GM19452 (cell line): ENCODE measurements at regions not wholly inside any gene's neighbourhood (a gene's known extent, or its start where the extent isn't known, plus 50 kb on each side); places are given as distances from the start of the nearest gene placed in this dataset.
"Not testable (repeated sequence)": the region's sequence is repeated elsewhere in the genome, so short reads cannot be mapped to it uniquely, and the experiment has no call there.

Source experiments
- ATAC-seq: cut with Tn5 transposase; IDR thresholded peaks from one replicate; pipeline ENCODE4 v1.9.1; 2021; ENCODE audit not compliant: unreplicated experiment

DNA sequence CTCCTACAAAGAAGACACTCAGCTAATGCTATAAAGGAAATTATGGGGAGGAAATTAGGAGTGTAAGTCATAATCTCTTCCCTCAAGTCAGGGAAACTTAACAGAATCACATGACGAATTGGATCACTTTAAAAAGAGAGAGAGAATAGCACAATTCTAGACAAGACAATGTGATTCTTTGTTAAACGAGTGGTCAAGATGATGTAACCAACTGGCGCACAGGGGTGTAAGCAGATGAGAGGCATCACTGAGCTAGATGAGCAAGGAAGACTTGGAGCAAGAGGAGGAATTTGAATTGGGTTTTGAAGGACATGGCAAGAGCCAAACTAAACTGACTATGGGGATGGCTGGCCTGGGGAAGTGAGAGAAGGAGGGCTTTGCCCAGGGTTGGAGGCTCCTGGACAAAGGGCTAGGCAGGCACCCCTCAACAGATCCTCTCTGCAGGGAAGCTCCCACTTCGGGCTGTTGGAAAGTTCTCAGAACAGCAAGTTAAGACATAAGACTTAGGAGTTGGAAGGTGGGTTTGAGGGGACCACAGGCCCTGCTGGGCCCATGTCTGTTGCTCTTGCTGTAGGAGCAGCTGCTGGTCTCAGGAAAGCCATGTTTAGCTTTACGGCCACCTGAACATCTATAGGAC, 123.9 kb upstream of the GRIK3 start:
- ATAC-seq: no peak

DNA sequence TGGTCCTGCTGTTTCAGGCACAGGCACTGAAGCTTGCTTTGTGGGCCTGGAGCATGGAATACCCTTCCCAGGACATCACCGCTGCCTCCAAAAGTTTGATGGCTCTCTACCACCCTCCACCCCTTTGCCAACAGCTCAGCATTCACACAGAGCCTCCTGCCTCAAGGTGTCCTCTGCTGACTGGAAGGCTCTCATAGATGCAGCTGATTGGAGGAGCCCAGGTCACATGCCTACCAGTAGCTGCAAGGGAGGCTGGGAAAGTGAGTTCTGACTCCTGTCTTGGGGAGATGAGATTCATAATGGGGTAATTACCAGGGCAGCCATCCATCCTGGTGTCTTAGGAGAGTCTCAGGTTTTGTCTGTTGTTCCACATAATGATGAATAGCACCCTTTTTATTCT, 124.8 kb upstream of the GRIK3 start:
- no peak for ATAC-seq

DNA sequence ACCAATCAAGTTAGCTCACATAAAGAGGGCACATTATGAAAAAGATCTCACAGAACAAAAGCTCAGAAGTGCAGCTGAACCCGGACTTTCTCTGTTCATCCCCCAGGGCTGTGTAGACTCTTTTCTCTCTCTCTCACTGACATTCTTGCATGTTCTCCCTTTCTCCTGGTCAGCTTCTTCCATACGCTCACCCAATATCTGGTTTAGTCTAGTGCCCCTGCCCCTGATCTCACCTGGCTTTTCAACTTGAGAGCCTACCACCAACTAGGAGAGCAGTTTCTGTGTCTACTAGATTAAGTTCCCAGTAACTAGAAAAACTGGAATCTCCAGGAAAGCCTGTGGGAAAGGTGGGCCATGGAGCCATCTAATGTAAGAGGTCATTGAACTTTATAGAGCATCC, 126.9 kb upstream of the GRIK3 start:
- ATAC-seq: no peak

DNA sequence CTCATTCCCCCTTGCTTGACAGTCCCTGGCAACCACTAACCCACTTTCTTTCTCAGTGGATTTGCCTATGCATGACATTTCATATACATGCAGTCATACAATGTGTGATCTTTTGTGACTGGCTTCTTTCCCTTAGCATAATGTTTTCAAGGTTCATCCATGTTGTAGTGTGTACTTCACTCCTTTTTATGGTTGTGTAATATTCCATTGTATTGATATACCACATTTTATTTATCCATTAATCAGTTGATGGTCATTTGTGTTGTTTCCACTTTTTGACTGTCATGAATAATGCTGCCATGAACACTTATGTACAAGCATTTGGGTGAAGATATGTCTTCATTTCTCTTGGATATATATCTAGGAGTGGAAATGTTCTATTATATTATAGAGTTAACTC, 127.7 kb upstream of the GRIK3 start:
- no peak for ATAC-seq

DNA sequence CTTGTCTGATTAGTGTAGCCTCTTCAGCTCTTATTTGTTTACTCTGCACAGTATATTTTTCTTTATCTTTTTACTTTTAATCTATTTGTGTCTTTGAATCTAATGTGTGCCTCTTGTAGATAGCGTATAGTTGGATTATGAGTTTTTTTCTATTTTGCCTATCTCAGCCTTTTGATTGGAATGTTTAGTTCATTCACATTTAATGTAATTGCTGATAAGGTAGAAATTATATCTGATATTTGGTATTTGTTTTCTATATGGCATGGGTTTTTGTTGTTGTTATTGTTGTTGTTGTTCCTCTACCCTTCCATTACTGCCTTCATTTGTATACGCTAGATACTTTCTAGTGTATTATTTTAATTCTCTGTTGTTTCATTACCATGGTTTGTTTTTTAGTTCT, 131.7 kb upstream of the GRIK3 start:
- ATAC-seq: no peak

DNA sequence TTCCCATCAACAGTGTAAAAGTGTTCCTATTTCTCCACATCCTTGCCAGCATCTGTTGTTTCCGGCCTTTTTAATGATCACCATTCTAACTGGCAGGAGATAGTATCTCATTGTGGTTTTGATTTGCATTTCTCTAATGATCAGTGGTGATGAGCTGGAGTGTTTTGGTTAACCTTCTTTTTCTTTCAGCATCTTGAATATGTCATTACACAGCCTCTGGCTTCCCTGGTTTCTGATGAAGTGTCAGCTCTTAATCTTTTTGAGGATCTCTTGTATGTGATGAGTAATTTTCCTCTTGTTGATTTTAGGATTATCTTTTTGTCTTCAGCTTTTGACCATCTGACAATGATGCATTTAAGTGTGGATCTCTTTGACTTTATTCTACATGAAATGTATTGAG, 133.2 kb upstream of the GRIK3 start:
- ATAC-seq: no peak

DNA sequence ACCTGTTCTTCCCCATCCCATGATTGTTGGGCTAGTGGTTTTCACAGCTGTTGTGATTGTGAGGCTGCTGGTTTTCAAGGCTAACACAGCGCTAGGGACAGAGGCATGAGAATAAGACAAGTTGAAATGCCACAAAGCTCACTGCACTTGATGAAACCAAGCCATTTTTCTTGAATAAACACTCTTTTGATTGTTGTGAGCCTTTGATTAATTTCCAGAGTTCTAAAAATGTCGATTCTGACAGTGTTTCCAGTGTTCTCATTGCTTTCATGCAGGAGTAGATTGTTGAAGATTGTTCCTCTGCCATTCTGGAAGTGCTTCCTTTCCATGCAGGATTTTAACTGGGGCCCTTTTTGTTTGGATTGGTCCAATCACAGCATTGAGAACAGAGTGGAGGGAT, 134.9 kb upstream of the GRIK3 start:
- ATAC-seq: no peak

DNA sequence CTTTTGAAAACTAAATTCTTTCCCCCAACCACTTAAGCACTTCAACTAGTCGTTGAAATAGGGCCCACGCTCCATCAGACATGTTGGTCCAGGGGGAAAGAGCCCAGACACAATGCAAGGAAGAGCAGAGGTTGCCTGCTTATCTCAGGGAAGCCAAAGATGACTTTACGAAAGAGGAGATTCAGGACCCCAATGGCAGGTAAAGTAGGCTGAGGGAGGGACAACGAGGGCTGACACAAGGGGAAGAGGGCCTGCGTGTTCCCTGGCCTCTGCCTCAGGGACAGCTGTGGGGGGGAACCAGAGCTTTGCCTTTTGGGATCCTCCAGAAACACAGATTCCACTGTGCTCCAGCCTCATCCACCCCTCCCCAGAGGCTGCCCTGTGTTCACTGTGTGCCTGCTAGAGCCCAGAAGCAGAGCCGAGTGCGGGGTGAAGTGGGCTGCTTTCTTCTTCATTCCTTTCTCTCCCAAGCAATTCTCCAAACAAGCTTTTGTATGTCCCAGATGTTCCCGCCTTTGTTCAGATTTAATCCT, 135.5 kb upstream of the GRIK3 start:
- no peak for ATAC-seq

DNA sequence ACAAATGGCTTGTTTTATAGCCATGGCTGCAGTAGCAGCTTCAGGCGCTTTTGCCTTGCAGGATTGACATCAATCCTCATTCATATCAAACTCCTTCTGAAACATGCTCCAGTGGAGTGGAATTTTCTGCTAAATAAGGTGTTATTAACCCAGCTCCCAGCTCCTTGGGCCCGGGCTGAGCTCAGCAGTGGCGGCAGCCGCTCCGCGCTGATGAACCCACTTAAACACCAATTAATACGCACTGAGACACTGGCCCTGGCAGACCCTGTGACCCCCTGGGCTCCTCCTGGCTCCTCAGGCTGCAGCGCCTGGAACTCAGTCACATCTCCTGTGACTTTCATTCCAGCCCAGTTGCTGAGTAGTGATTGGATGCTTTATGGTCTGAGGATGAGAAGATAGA, 137.4 kb upstream of the GRIK3 start:
- no peak for ATAC-seq

DNA sequence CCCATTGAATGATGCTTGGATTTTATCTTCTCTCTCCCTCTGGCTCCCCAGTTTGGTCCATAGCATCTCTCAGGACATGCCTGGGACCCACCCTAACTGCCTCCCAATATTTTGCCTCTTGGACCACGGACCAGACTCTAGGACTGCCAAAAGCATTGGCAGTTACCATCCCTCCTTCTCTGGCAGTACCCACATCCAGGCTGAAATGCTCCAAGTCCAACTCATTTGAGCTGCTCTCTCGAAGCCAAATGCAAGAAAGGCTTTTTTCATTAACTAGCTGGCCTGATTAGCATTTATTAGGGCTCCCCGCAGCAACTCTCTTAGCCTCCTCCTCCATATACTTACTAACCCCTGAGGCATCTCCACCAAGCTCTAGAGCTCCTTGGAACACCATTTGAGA, 140.0 kb upstream of the GRIK3 start:
- no peak for ATAC-seq

DNA sequence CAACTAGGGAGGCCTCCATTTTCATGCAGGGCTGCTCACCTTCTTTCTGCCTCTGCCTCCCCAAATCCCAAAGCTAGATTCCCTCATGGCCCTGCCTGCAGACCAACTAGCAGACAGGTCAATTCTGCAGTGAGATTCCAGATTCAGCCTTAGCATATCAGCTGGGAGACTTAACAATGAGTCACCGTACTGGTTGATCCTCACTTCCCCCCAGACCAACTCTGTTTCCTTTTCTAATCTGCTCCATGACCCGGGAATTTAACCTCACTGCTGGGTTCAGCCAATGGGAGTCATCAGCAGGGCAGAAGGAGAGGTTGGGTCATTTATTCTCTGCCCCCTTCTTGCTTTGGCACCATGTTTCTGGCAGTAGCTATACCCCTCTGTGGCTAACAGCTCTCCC, 140.6 kb upstream of the GRIK3 start:
- no peak for ATAC-seq

DNA sequence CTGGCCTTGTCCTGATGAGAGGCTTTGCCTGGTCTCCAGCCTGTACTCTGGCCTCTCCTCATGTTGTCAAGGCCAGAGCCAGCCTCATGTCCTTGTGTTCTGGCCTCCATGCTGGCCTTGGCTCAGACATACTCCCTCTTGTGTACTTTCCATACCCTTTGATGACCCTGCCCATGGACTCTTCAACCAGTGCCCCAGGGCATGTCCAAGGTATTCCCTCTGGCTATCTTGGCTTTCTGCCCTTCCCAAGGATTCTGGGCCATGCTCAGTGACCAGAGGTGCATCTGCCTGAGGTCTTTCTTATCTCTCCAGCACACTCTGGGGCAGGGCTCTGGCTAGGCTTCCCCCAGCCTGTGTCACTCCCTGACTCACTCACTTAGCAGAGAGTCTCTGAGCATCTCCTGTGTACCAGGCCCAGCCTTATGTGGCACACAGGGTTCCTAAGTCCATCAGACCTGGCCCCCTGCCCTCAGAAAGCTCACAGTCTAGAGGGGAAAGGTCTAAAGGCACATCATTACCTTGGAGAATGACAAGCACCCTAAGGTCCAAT, 141.4 kb upstream of the GRIK3 start:
- no peak for ATAC-seq

DNA sequence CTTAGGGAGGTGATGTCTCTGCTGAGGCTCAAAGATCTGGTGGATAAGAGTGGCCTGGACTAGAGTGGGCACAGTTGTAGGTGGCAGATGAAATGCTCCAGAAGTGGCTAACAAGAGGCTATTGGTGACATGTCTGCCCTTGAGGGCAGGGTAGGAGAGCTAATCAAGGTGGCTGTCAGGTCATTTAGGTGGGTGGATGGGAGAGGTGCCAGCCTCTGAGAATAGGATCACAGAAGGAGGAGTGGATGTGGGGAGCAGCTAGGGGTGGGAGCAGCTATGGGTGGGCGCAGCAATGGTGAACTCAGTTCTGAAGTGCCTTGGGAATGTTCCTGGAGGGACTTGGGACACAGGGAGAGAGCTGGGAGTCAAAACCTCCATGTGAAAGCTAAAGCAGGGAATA, 142.0 kb upstream of the GRIK3 start:
- no peak for ATAC-seq

DNA sequence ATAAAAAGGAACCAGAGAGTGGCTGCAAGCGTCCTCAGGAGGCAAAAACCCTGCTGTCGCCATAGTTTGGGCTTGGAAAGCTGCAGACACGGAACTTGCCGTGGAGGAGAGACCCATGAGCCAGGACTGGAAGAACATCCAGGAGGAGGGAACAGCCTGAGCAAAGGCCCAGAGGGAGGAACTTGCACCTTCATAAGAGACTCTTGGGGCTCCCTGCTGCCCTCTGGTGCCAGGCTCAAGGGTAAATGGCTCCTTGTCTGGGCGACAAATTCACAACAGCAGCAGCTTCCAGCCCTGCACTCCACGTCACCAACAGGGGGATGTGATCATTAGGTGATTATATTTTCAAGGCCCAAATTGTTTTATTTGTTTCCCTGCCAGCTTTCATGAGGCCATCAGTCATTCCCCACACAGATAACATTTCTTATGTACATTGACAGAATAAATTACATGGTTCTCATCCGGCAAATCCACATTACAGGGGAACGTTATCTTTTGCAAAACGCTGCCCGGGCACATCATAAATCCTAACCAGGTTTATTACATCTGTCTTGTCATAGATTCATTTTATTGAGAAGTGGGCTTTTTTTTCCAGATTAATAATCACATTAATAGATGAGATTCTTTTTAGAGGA, 143.0 kb upstream of the GRIK3 start:
- ATAC-seq: no peak

DNA sequence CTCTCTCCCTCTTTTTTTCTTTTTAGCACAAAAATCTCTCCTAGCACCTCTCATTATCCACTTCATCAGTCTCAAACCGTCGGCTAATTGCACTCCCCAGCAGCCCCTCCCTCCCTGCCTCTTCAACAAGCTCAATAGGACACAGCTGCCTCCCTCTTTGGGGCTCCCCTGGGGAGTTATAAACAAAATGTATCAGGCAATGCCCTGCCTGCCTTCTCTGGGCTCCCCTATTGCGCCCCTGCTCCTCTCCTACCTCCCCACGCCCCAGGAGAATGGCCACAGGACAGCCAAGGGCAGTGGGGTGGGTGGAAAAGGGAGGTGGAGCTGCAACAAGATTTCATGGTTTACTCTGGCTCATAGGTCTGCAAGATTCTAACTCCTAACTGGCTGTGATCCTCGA, 147.1 kb upstream of the GRIK3 start:
- ATAC-seq: no peak

DNA sequence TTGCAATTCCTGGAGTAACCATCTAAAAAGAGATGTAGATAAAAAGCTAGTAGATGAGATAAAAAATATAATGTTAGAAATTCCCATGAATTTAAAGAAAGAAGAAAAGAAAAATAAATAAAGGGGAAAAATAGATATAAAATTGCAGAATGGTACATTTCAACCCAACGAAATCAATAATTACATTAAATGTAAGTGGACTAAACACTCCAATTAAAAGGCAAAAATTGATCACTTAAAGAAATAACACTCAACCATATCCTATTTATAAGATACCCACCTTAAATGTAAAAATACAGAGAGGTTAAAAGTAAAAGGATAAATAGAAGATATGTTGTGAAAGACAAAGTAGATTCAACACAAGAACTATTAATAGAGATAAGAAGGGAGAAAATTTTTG, 150.5 kb upstream of the GRIK3 start:
- no peak for ATAC-seq

DNA sequence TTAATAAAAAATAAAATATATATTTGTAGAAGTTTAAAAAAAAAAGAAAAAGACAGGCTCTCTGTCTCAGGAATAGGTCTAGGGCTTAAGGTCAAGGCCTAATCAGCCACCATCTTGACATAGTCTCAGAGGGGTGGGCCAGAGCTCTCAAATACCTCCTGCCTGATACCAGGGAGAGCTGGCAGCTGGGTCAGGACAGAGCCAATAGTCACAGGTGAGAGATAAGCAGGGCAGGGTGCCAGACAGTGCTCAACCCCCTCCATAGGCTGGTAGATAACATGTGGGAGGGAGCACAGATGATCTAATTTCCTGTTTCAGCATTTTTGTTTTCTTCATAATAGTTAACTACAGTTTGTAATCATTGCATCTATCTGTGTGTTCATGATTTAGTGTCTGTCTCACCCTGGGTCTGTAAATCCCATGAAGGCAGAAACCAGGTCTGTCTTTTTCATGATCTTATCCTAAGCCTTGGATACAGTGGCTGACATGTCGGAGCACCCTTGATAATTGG, 152.0 kb upstream of the GRIK3 start:
- no peak for ATAC-seq

DNA sequence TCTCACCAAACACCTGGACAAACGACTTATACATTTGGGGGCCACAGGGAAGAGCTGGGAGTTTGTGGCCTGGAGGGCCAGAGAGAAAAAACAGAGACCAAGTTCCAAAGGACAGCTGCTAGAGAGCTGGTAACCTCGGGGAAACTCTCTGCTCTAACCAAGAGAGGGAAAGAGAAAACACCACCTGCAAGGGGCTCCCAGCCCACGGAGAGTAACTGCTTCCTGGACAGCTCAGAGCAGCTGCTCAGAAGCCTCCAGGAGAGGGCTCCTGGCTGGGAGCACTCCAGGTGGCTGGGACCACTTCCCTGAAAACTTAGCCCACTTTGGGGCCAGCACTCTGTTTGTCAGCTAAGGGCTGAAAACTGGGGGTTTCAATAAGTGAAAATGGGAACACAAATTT, 154.8 kb upstream of the GRIK3 start:
- ATAC-seq: no peak

DNA sequence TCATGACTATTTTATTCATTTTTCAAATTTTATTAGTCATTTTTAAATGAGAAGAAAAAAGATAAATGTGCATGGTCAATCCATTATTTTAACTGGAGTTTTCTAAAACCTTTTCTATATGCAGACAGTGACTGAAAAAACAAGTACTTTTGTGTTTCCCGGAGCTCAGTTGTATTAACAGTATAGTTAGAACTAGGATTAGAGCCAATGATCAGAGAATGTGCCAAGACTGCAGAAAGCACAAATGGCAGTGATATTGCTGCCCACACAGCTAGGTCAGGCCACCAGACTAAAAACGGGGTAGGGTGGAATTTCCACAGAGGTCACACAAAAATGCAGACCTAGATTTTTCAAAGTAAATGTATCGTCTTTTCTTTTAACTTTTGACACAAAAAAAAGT, 163.1 kb upstream of the GRIK3 start:
- ATAC-seq: no peak

DNA sequence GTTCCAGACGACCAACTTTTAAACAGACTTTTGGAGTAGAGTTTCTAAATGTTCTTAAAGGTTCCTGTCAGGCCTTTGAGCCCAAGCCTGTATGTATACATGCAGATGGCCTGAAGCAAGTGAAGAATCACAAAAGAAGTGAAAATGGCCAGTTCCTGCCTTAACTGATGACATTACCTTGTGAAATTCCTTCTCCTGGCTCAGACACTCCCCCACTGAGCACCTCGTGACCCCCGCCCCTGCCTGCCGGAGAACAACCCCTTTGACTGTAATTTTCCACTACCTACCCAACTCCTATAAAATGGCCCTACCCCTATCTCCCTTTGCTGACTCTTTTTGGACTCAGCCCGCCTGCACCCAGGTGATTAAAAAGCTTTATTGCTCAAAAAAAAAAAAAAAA, 180.0 kb upstream of the GRIK3 start:
- not testable (repeated sequence) for ATAC-seq

DNA sequence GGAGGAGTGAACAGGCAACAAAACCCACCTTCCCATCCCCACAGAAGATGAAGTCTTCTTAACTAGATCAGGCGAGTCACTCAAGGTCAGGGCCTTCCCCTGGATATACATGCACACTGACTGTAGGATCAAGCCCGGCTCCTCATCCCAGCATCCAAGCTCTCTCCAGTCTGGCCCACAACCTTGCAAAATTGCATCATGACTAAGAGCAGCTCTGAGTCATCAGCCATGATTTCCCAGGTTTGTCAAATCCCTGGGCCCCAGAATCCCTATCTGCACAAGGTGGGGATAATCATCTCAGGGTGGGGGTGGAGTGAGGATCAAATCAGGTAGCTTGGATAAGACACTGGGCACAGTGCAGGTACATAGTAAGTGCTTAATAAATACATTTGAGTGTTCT, 199.3 kb upstream of the GRIK3 start:
- no peak for ATAC-seq

DNA sequence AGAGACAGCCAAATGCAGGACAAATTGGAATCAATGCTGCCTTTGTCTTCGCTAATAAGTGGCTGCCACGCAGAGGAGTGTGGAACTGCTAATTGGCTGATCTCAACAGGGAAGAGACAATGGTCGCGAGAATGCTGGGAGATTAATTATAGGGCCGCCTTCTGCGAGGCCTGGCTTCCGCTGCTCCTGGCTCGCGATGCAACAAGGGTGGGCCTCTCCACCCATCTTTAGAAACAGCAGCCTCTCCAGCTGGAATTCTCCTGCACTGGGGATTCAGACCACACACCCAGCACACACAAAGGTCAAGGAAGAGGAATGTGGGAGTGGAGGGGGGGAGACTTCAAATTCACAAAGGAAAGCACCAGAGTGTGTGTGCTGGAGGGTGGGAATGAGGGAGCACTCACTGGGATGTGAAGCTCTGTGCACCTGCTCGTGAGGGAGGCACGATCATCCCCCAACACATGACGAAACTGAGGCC, 200.7 kb upstream of the GRIK3 start:
- no peak for ATAC-seq
